IMR-90 (cell line): ENCODE measurements at regions not wholly inside any gene's neighbourhood (a gene's known extent, or its start where the extent isn't known, plus 50 kb on each side); places are given as distances from the start of the nearest gene placed in this dataset.
A peak's percentile ranks its signal among the peaks of the same experiment; 100 is the strongest.

ENCODE experiments used
- ATAC-seq: fragments of 200-7000 bp; cut with Tn5 transposase; 2 replicates; pipeline ENCODE4 v1.9.1; 2020; ENCODE audit warnings: low read depth, mild to moderate bottlenecking, moderate library complexity
- BruUV-seq: library from RNA; stranded (reverse); fragments of 400-500 nt; replicated peaks from 2 replicates; lab custom pipeline; 2021; lab: Mats Ljungman, UMichigan
- CTCF ChIA-PET: fragments of 300-600 bp; formaldehyde crosslinking; extraction: SDS; loops from one replicate; lab custom pipeline; 2021; ENCODE audit warnings: antibody characterized with exemption; lab: Yijun Ruan, JAX
- POLR2A ChIA-PET: fragments of 300-600 bp; sonication (Branson Sonifier 250); formaldehyde crosslinking; loops from one replicate; lab custom pipeline; 2022; ENCODE audit warnings: antibody characterized with exemption; ENCODE audit not compliant: unreplicated experiment; lab: Charles Lee
- DNase-seq: peaks from one replicate; pipeline ENCODE4 v3.0.0; 2013
- H2AFZ ChIP-seq: replicated peaks from 2 replicates; pipeline ENCODE3; 2013; ENCODE audit warnings: low read length, mild to moderate bottlenecking; ENCODE audit not compliant: poor library complexity
- H2AK5ac ChIP-seq: 2 replicates; pipeline ENCODE4 v1.6.1; 2013; ENCODE audit warnings: low read depth, low read length, inconsistent platforms
- H2AK9ac ChIP-seq: replicated peaks from 2 replicates; pipeline ENCODE3; 2013; ENCODE audit warnings: mild to moderate bottlenecking, low read depth, low read length, moderate library complexity; ENCODE audit not compliant: poor library complexity
- H2BK120ac ChIP-seq: 2 replicates; pipeline ENCODE4 v1.6.1; 2013; ENCODE audit warnings: low read depth, low read length, inconsistent platforms
- H2BK15ac ChIP-seq: 3 replicates; pipeline ENCODE4 v1.6.1; 2013; ENCODE audit warnings: low read depth, low read length, inconsistent platforms
- H2BK20ac ChIP-seq: 2 replicates; pipeline ENCODE4 v1.6.1; 2013; ENCODE audit warnings: low read depth, mild to moderate bottlenecking, inconsistent platforms, low read length, moderate library complexity
- H2BK5ac ChIP-seq: 2 replicates; pipeline ENCODE4 v1.6.1; 2013; ENCODE audit warnings: mild to moderate bottlenecking, low read depth, low read length, inconsistent platforms; ENCODE audit not compliant: poor library complexity, severe bottlenecking
- H3K14ac ChIP-seq: replicated peaks from 2 replicates; pipeline ENCODE4 v1.6.1; 2013; ENCODE audit warnings: low read depth, low read length, inconsistent platforms
- H3K18ac ChIP-seq: 2 replicates; pipeline ENCODE4 v1.6.1; 2013; ENCODE audit warnings: low read depth, low read length, control low read depth
- H3K23ac ChIP-seq: 2 replicates; pipeline ENCODE4 v1.6.1; 2013; ENCODE audit warnings: low read depth, low read length, inconsistent platforms
- H3K27ac ChIP-seq: 2 replicates; pipeline ENCODE4 v1.5.1; 2013; ENCODE audit warnings: mild to moderate bottlenecking, control low read depth, low read length; ENCODE audit not compliant: insufficient read depth
- H3K27me3 ChIP-seq: 2 replicates; pipeline ENCODE4 v1.6.1; 2013; ENCODE audit warnings: low read length; ENCODE audit not compliant: control insufficient read depth, insufficient read depth
- H3K36me3 ChIP-seq: 2 replicates; pipeline ENCODE4 v1.6.1; 2013; ENCODE audit warnings: low read length, mixed read lengths; ENCODE audit not compliant: control insufficient read depth, insufficient read depth
- H3K4ac ChIP-seq: 2 replicates; pipeline ENCODE4 v1.6.1; 2013; ENCODE audit warnings: low read depth, low read length, inconsistent platforms
- H3K4me1 ChIP-seq: 2 replicates; pipeline ENCODE4 v1.6.1; 2013; ENCODE audit warnings: low read length, mixed read lengths; ENCODE audit not compliant: control insufficient read depth, insufficient read depth
- H3K4me2 ChIP-seq: 2 replicates; pipeline ENCODE4 v1.6.1; 2013; ENCODE audit warnings: low read depth, mild to moderate bottlenecking, control low read depth, low read length, moderate library complexity
- H3K4me3 ChIP-seq: 2 replicates; pipeline ENCODE4 v1.5.1; 2013; ENCODE audit warnings: low read depth, mild to moderate bottlenecking, control low read depth, low read length, moderate library complexity; ENCODE audit not compliant: insufficient read depth
- H3K56ac ChIP-seq: 2 replicates; pipeline ENCODE4 v1.6.1; 2013; ENCODE audit warnings: low read length, inconsistent platforms; ENCODE audit not compliant: insufficient read depth; ENCODE audit errors: extremely low read depth
- H3K79me1 ChIP-seq, 2 experiments: 2 replicates each; pipeline ENCODE4 v1.6.1; 2013; ENCODE audit warnings: low read length in 2 of 2, inconsistent platforms in 1 of 2, low read depth in 1 of 2
- H3K9ac ChIP-seq: 2 replicates; pipeline ENCODE4 v1.6.1; 2013; ENCODE audit warnings: low read depth, low read length, control low read depth
- H3K9me1 ChIP-seq: 2 replicates; pipeline ENCODE4 v1.6.1; 2013; ENCODE audit warnings: low read length, inconsistent platforms; ENCODE audit not compliant: insufficient read depth
- H3K9me3 ChIP-seq: 2 replicates; pipeline ENCODE4 v1.6.1; 2013; ENCODE audit warnings: low read length; ENCODE audit not compliant: control insufficient read depth, insufficient read depth
- H4K20me1 ChIP-seq: 2 replicates; pipeline ENCODE4 v1.6.1; 2013; ENCODE audit warnings: low read length, inconsistent platforms; ENCODE audit not compliant: insufficient read depth
- H4K5ac ChIP-seq: 2 replicates; pipeline ENCODE4 v1.6.1; 2013; ENCODE audit warnings: mild to moderate bottlenecking, low read depth, low read length, control low read depth
- H4K8ac ChIP-seq, 2 experiments: 2 replicates each; pipeline ENCODE4 v1.6.1; 2013; ENCODE audit warnings: low read depth in 2 of 2, low read length in 2 of 2, control low read depth in 1 of 2, inconsistent platforms in 1 of 2
- H4K91ac ChIP-seq: 2 replicates; pipeline ENCODE4 v1.6.1; 2013; ENCODE audit warnings: low read depth, low read length, inconsistent platforms; ENCODE audit not compliant: insufficient read depth
- BHLHE40 ChIP-seq: fragments of 150-350 bp; IDR thresholded peaks from 2 replicates; pipeline ENCODE4 v1.6.1; 2016; ENCODE audit warnings: mild to moderate bottlenecking, low read depth, low read length
- CHD1 ChIP-seq: IDR thresholded peaks from 2 replicates; pipeline ENCODE4 v1.6.1; 2012; ENCODE audit warnings: low read depth, low read length, improper control_type of control experiment
- FOS ChIP-seq: fragments of 150-350 bp; IDR thresholded peaks from 2 replicates; pipeline ENCODE4 v1.6.1; 2016; ENCODE audit warnings: low read depth, low read length
- MAZ ChIP-seq: IDR thresholded peaks from 2 replicates; pipeline ENCODE4 v1.6.1; 2012; ENCODE audit warnings: low read depth, mild to moderate bottlenecking, low read length, improper control_type of control experiment, moderate library complexity, borderline replicate concordance
- MXI1 ChIP-seq: IDR thresholded peaks from 2 replicates; pipeline ENCODE4 v1.6.1; 2012; ENCODE audit warnings: low read depth, mild to moderate bottlenecking, low read length, moderate library complexity, borderline replicate concordance
- RAD21 ChIP-seq: IDR thresholded peaks from 2 replicates; pipeline ENCODE4 v1.6.1; 2012; ENCODE audit warnings: low read length, improper control_type of control experiment
- RCOR1 ChIP-seq: IDR thresholded peaks from 2 replicates; pipeline ENCODE4 v1.6.1; 2012; ENCODE audit warnings: mild to moderate bottlenecking, low read length, improper control_type of control experiment; ENCODE audit not compliant: insufficient replicate concordance
- SMC3 ChIP-seq: fragments of 150-350 bp; IDR thresholded peaks from 2 replicates; pipeline ENCODE4 v1.6.1; 2016; ENCODE audit warnings: low read depth, mild to moderate bottlenecking, antibody characterized with exemption, low read length, moderate library complexity
- WGBS, 2 experiments: methylation state at CpG; one replicate each; pipeline versions ENCODE4 v1.1.5 to v1.1.7; 2013; ENCODE audit warnings: missing lambda C conversion rate in 2 of 2; ENCODE audit not compliant: insufficient read length in 1 of 2; ENCODE audit errors: extremely low coverage in 2 of 2; 5-methylcytosine and 5-hydroxymethylcytosine counted together
- dilution Hi-C: fragments of 300-500 bp; cut with HindIII; formaldehyde crosslinking; loops from one replicate; pipeline ENCODE4 v1.14.3; 2018; ENCODE audit warnings: low sequenced_read_pairs; ENCODE audit not compliant: unreplicated experiment
- in situ Hi-C: fragments of 300-500 bp; cut with MboI; formaldehyde crosslinking; loops from 3 replicates; pipeline ENCODE4 v1.14.3; 2019; ENCODE audit warnings: low sequenced_read_pairs, inconsistent platforms, mixed read lengths
- intact Hi-C: fragments of 100-400 bp; cut with micrococcal nuclease; formaldehyde crosslinking; loops from 2 replicates; pipeline ENCODE4 v1.10.0; 2022

DNA sequence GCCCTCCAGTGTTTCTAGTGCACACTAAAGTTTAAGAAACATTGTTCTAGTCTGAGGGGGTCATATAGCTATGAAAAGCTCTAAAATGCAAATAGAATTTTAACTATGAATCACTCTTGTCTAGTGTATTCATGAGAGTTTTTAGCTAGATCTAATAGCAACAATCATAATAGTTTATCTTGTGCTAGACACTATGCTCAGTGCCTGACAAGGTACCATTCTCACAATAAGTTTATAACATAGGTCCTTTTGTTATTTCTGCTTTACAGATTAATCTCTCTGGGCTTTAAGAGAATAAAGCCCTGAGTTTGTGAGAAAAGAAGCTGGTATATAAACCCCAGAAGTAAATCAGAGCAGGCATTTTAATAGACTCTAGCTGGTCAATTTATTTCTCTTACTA, 2120.7 kb downstream of the MAT2B start (continued):
- no peak for TF ChIP-seq MXI1
- TF ChIP-seq MAZ, result no peak
- no peak for TF ChIP-seq BHLHE40
- TF ChIP-seq SMC3, result no peak
- no peak for TF ChIP-seq RCOR1
- no peak for TF ChIP-seq RAD21

DNA sequence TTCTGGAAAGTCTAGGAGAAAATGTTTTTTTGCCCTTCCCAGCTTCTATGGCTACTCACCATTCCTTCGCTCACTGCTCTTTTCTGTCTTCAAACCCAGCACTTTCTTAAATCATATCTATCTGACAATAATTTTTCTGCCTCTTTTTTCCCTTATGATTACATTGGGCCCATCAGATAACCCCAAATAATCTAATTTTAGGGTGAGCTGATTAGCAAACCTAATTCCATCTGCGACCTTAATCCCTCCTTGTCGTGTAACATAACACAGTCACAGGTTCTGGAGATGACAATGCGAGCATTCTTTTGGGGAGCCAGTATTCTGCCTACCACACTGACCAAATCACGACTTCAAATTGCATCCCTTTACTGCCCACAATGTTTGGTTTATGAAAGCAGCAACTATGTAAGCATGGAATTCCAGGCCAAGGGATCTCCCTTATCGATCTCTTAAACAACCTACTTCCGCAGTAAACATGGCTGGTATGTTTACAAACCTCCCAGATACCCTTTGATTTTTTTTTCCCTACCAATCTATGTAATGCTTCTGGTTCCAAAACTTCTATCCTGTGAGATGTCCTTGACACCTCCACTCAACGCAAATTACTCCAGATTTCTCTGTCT, 2122.2 kb downstream of the MAT2B start:
- POLR2A ChIA-PET, result no interaction called here
- no peak for TF ChIP-seq CHD1
- TF ChIP-seq FOS, result no peak
- no peak for TF ChIP-seq MXI1
- in situ Hi-C loops, result loop anchor here (25.0 kb wide), 1 partner anchor 1935 kb away; no protein-coding TSS in a partner anchor
- H2AK5ac ChIP-seq, result no peak overlapping the region
- H3K27ac ChIP-seq, result no peak overlapping the region
- H3K79me1 ChIP-seq, result no peaks in the 10 kb centered on the region
- H4K20me1 ChIP-seq, result no peaks in the 10 kb centered on the region
- no peak overlapping the region for H3K56ac ChIP-seq
- H2BK15ac ChIP-seq, result no peak overlapping the region
- no peak overlapping the region for H3K9ac ChIP-seq
- CTCF ChIA-PET, result no interaction called here
- H3K4ac ChIP-seq, result no peak overlapping the region
- H3K9me3 ChIP-seq, result no peaks in the 10 kb centered on the region
- no peak overlapping the region for H4K8ac ChIP-seq
- no peak overlapping the region for H4K5ac ChIP-seq
- peaks cover 2% of the 10 kb centered on the region; the same call in 1 of the 2 replicates for H3K4me1 ChIP-seq
- H3K27me3 ChIP-seq, result no peaks in the 10 kb centered on the region
- H3K9me1 ChIP-seq, result no peaks in the 10 kb centered on the region
- ATAC-seq (peak; percentile 63), DNase-seq (peak; percentile 10)
- H3K18ac ChIP-seq, result no peak overlapping the region; the same call in 1 of the 2 replicates
- no TSS peak for BruUV-seq
- H3K4me2 ChIP-seq, result no peak overlapping the region
- intact Hi-C loops, result loop anchor here (5.0 to 10.0 kb wide), 2 partner anchors 90 to 1613 kb away; no protein-coding TSS in a partner anchor
- no peaks in the 10 kb centered on the region for H3K36me3 ChIP-seq
- H2BK5ac ChIP-seq, result no peak overlapping the region
- H2BK20ac ChIP-seq, result no peak overlapping the region
- no peak overlapping the region for H3K4me3 ChIP-seq
- H4K91ac ChIP-seq, result no peak overlapping the region
- dilution Hi-C loops, result no loop called here
- H3K23ac ChIP-seq, result no peak overlapping the region
- H2AFZ ChIP-seq, result no peak overlapping the region
- WGBS, 2 experiments, result 27% methylated on average over 3 of the region's 8 CpGs; no CpG with 5 or more reads in 1 of the 2 experiments
- no peak overlapping the region for H2BK120ac ChIP-seq
- H3K14ac ChIP-seq, result no peak overlapping the region
- H2AK9ac ChIP-seq, result no peak overlapping the region
